HCT116 (cell line): ENCODE measurements at regions not wholly inside any gene's neighbourhood (a gene's known extent, or its start where the extent isn't known, plus 50 kb on each side); places are given as distances from the start of the nearest gene placed in this dataset.

ENCODE experiments used
- ATAC-seq: fragments of 200-7000 bp; cut with Tn5 transposase; 2 replicates; pipeline ENCODE4 v1.9.1; 2020; ENCODE audit warnings: mild to moderate bottlenecking, moderate library complexity
- BruUV-seq: library from RNA; stranded (reverse); fragments of 400-500 nt; replicated peaks from 2 replicates; lab custom pipeline; 2021; lab: Mats Ljungman, UMichigan
- CTCF ChIA-PET: fragments of 300-600 bp; sonication (Branson Sonifier 250); formaldehyde crosslinking; loops from one replicate; lab custom pipeline; 2021; ENCODE audit warnings: antibody characterized with exemption; lab: Charles Lee
- POLR2A ChIA-PET: fragments of 300-600, 350-600 bp; sonication (Branson Sonifier 250); formaldehyde crosslinking; loops from one replicate; lab custom pipeline; 2021; ENCODE audit warnings: antibody characterized with exemption; lab: Charles Lee
- RAD21 ChIA-PET, 2 experiments: fragments of 300-600 bp; sonication (Branson Sonifier 250); formaldehyde crosslinking; loops; one replicate each; lab custom pipeline; 2023; ENCODE audit warnings: low total read pairs in 2 of 2; ENCODE audit not compliant: uncharacterized antibody in 2 of 2, unreplicated experiment in 2 of 2, low non-redundant PET in 1 of 2; lab: Charles Lee
- DNase-seq: peaks from one replicate; pipeline ENCODE4 v3.0.0-alpha.2; 2010; ENCODE audit warnings: low read depth, low spot score
- H2AFZ ChIP-seq: fragments of 200-600 bp; shearing (Covaris generic), sonication (generic); 2 replicates; pipeline ENCODE4 v1.6.1; 2017; ENCODE audit warnings: low read depth, mixed run types, mixed read lengths, antibody characterized with exemption, low read length; ENCODE audit not compliant: poor library complexity, severe bottlenecking
- H3K27ac ChIP-seq: 2 replicates; pipeline ENCODE4 v1.5.1; 2012; ENCODE audit warnings: low read depth, low read length
- H3K27me3 ChIP-seq: fragments of 200-600 bp; sonication (generic); 2 replicates; pipeline ENCODE4 v1.6.1; 2016; ENCODE audit warnings: mixed run types, low read length, mixed read lengths; ENCODE audit not compliant: insufficient read depth
- H3K36me3 ChIP-seq, 2 experiments: fragments of 200-500 bp in 1 of 2; fragments of 200-600 bp in 1 of 2; sonication (Bioruptor generic) in 1 of 2; sonication (generic) in 1 of 2; 2 replicates each; pipeline versions ENCODE4 v1.5.1 to v1.6.1; 2014 to 2016; ENCODE audit warnings: low read length in 2 of 2, inconsistent platforms in 1 of 2, mixed read lengths in 1 of 2, mixed run types in 1 of 2; ENCODE audit not compliant: insufficient read depth in 2 of 2, control insufficient read depth in 1 of 2
- H3K4me1 ChIP-seq, 2 experiments: fragments of 200-600 bp in 1 of 2; sonication (generic) in 1 of 2; 2 replicates each; pipeline versions ENCODE4 v1.5.1 to v1.6.1; 2012 to 2017; ENCODE audit warnings: low read length in 2 of 2, inconsistent platforms in 1 of 2, mild to moderate bottlenecking in 1 of 2, mixed read lengths in 1 of 2, mixed run types in 1 of 2, moderate library complexity in 1 of 2; ENCODE audit not compliant: insufficient read depth in 2 of 2, control insufficient read depth in 1 of 2
- H3K4me2 ChIP-seq: fragments of 200-600 bp; sonication (generic); 2 replicates; pipeline ENCODE4 v1.6.1; 2017; ENCODE audit warnings: mixed run types, low read length, mixed read lengths
- H3K4me3 ChIP-seq, 2 experiments: fragments of 200-600 bp in 1 of 2; sonication (generic) in 1 of 2; replicated peaks in 1 of 2; 2 replicates each; pipeline ENCODE4 v1.5.1; 2011 to 2016; ENCODE audit warnings: low read length in 2 of 2, control low read depth in 1 of 2, low read depth in 1 of 2, mild to moderate bottlenecking in 1 of 2, mixed read lengths in 1 of 2, mixed run types in 1 of 2
- H3K79me2 ChIP-seq: fragments of 200-600 bp; sonication (generic); 2 replicates; pipeline ENCODE4 v1.6.1; 2017; ENCODE audit warnings: mild to moderate bottlenecking, mixed run types, low read length, moderate library complexity, mixed read lengths; ENCODE audit not compliant: insufficient read depth
- H3K9ac ChIP-seq: fragments of 200-600 bp; sonication (generic); 2 replicates; pipeline ENCODE4 v1.6.1; 2016; ENCODE audit warnings: low read length, mixed read lengths
- H3K9me2 ChIP-seq: fragments of 200-600 bp; sonication (generic), shearing (Covaris generic); 2 replicates; pipeline ENCODE4 v1.6.1; 2017; ENCODE audit warnings: mixed run types, mild to moderate bottlenecking, moderate library complexity; ENCODE audit not compliant: insufficient read depth
- H3K9me3 ChIP-seq, 2 experiments: fragments of 200-500 bp in 1 of 2; fragments of 200-600 bp in 1 of 2; sonication (Bioruptor generic) in 1 of 2; sonication (generic) in 1 of 2; 2 replicates each; pipeline ENCODE4 v1.6.1; 2014 to 2017; ENCODE audit warnings: low read length in 2 of 2, mixed read lengths in 2 of 2, inconsistent platforms in 1 of 2, low read depth in 1 of 2, mild to moderate bottlenecking in 1 of 2, mixed run types in 1 of 2, moderate library complexity in 1 of 2; ENCODE audit not compliant: control insufficient read depth in 1 of 2, insufficient read depth in 1 of 2
- H4K20me1 ChIP-seq: fragments of 200-600 bp; sonication (generic), shearing (Covaris generic); 2 replicates; pipeline ENCODE4 v1.6.1; 2017; ENCODE audit warnings: mixed run types, mild to moderate bottlenecking, moderate library complexity; ENCODE audit not compliant: insufficient read depth
- ATF3 ChIP-seq: IDR thresholded peaks from 2 replicates; pipeline ENCODE4 v1.6.1; 2012
- CBX3 ChIP-seq: IDR thresholded peaks from 2 replicates; pipeline ENCODE4 v1.6.1; 2012; ENCODE audit warnings: low read depth
- CEBPB ChIP-seq: IDR thresholded peaks from 2 replicates; pipeline ENCODE4 v1.6.1; 2012; ENCODE audit warnings: low read depth
- CTCF ChIP-seq, 3 experiments: fragments of 200-600 bp in 1 of 3; sonication (generic) in 1 of 3; IDR thresholded peaks in 2 of 3; conservative IDR thresholded peaks in 1 of 3; 2 replicates each; pipeline ENCODE4 v1.5.1; 2012 to 2017; ENCODE audit warnings: low read depth in 2 of 3, low read length in 2 of 3, antibody characterized with exemption in 1 of 3, borderline replicate concordance in 1 of 3, control low read depth in 1 of 3, mild to moderate bottlenecking in 1 of 3, mixed read lengths in 1 of 3, mixed run types in 1 of 3, moderate library complexity in 1 of 3; ENCODE audit not compliant: insufficient read depth in 1 of 3
- EGR1 ChIP-seq: IDR thresholded peaks from 2 replicates; pipeline ENCODE4 v1.6.1; 2012; ENCODE audit warnings: low read depth
- ELF1 ChIP-seq: IDR thresholded peaks from 2 replicates; pipeline ENCODE4 v1.6.1; 2012; ENCODE audit warnings: low read depth, borderline replicate concordance
- EZH2 ChIP-seq: fragments of 200-600 bp; sonication (generic); IDR thresholded peaks from 2 replicates; pipeline ENCODE4 v1.6.1; 2017; ENCODE audit warnings: antibody characterized with exemption, mixed run types
- JUND ChIP-seq: IDR thresholded peaks from 2 replicates; pipeline ENCODE4 v1.6.1; 2012
- REST ChIP-seq: IDR thresholded peaks from 2 replicates; pipeline ENCODE4 v1.6.1; 2012; ENCODE audit warnings: low read depth
- SIN3A ChIP-seq: IDR thresholded peaks from 2 replicates; pipeline ENCODE4 v1.6.1; 2012; ENCODE audit warnings: low read depth
- SRF ChIP-seq: IDR thresholded peaks from 2 replicates; pipeline ENCODE4 v1.6.1; 2012; ENCODE audit warnings: low read depth
- TCF7L2 ChIP-seq: IDR thresholded peaks from 2 replicates; pipeline ENCODE4 v1.7.0; 2011; ENCODE audit warnings: borderline replicate concordance, inconsistent platforms; ENCODE audit not compliant: insufficient read depth, insufficient read length; ENCODE audit errors: extremely low read depth
- YY1 ChIP-seq: IDR thresholded peaks from 2 replicates; pipeline ENCODE4 v1.6.1; 2011; ENCODE audit warnings: low read length, low read depth, moderate library complexity, mild to moderate bottlenecking; ENCODE audit not compliant: insufficient replicate concordance; ENCODE audit errors: extremely low read depth
- ZFX ChIP-seq: fragments of 450-650 bp; IDR thresholded peaks from 2 replicates; pipeline ENCODE4 v1.6.1; 2017
- ZNF274 ChIP-seq: fragments of 200-500 bp; sonication (Bioruptor generic); IDR thresholded peaks from 2 replicates; pipeline ENCODE4 v1.6.1; 2014; ENCODE audit warnings: mild to moderate bottlenecking, low read depth, low read length, inconsistent platforms
- intact Hi-C: fragments of 100-400 bp; cut with micrococcal nuclease; formaldehyde crosslinking; loops from 2 replicates; pipeline ENCODE4 v1.10.0; 2022

DNA sequence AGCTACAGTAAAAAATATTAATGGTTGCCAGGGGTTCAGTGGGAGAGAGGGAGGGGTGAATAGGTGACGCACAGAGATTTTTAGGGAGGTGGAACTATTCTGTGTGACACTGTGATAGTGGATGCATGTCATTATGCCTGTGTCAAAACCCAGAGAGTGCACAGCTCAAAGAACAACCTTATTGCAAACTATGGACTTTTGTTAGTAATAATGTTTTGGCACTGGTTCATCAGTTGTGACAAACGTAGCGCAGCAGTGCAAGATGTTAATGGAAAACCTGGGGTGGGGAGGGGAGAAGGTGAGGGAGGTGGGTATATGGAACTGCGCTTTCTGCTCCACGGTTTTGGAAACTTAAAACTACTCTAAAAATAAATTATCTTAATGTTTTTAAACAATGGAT lies 134.6 kb upstream of the RFC3 start:
- BruUV-seq, result no TSS peak
- no peaks in the 10 kb centered on the region for H3K9me2 ChIP-seq
- TF ChIP-seq YY1 (no peak), TCF7L2 (no peak), REST (no peak), SIN3A (no peak), CTCF (IDR thresholded peaks at IDR 0.05 in 2 of 3, conservative IDR thresholded peaks at IDR 0.05 in 1 of 3; ENCODE audit: borderline replicate concordance in 1 of 3, insufficient read depth in 1 of 3, low read depth in 2 of 3, low read length in 2 of 3) (no peak), ZNF274 (no peak), JUND (no peak), CEBPB (no peak), SRF (no peak), EZH2 (no peak), ATF3 (no peak), ELF1 (no peak), EGR1 (no peak), CBX3 (no peak), ZFX (no peak)
- POLR2A ChIA-PET, result no interaction called here
- CTCF ChIA-PET, result no interaction called here
- H3K9me3 ChIP-seq, result no peaks in the 10 kb centered on the region
- H4K20me1 ChIP-seq, result no peaks in the 10 kb centered on the region
- H3K4me1 ChIP-seq, result no peaks in the 10 kb centered on the region
- RAD21 ChIA-PET, result no interaction called here
- no peak overlapping the region for H3K27ac ChIP-seq
- ATAC-seq (no peak), DNase-seq (no peak)
- intact Hi-C loops, result no loop called here
- H2AFZ ChIP-seq, result no peak overlapping the region
- no peaks in the 10 kb centered on the region for H3K36me3 ChIP-seq
- no peak overlapping the region for H3K4me3 ChIP-seq
- no peak overlapping the region for H3K4me2 ChIP-seq
- H3K79me2 ChIP-seq, result no peaks in the 10 kb centered on the region
- H3K9ac ChIP-seq, result no peak overlapping the region
- H3K27me3 ChIP-seq, result no peaks in the 10 kb centered on the region
